NCI-H2227 treated with DMSO at 0.1 percent for 48 hours (cell line): ENCODE measurements at regions not wholly inside any gene's neighbourhood (a gene's known extent, or its start where the extent isn't known, plus 50 kb on each side); places are given as distances from the start of the nearest gene placed in this dataset.
A peak's percentile ranks its signal among the peaks of the same experiment; 100 is the strongest.
"Not testable (repeated sequence)": the region's sequence is repeated elsewhere in the genome, so short reads cannot be mapped to it uniquely, and the experiment has no call there.

Experiments
- DNase-seq: peaks from one replicate; lab custom pipeline; 2025; lab: John Stamatoyannopoulos, UW

GRCh38 chr9:29556746-29557145, 1983.5 kb upstream of the C9orf72 start:
- no peak for DNase-seq

- no peak for DNase-seq
Measured at GRCh38 chr9:29564564-29564963, 1991.3 kb upstream of the C9orf72 start.

- no peak for DNase-seq
Measured at GRCh38 chr9:29575219-29575618, 2001.9 kb upstream of the C9orf72 start.

- DNase-seq: no peak
Measured at GRCh38 chr9:29588361-29588760, 2015.1 kb upstream of the C9orf72 start.

GRCh38 chr9:29609282-29609681, 2036.0 kb upstream of the C9orf72 start:
- DNase-seq: no peak

GRCh38 chr9:29613773-29614172, 2040.5 kb upstream of the C9orf72 start:
- no peak for DNase-seq

GRCh38 chr9:29616844-29617243, 2043.6 kb upstream of the C9orf72 start:
- no peak for DNase-seq

- DNase-seq: no peak
Measured at GRCh38 chr9:29625292-29625731, 2052.0 kb upstream of the C9orf72 start.

GRCh38 chr9:29625931-29626330, 2052.7 kb upstream of the C9orf72 start:
- DNase-seq: no peak

GRCh38 chr9:29628856-29629255, 2055.6 kb upstream of the C9orf72 start:
- DNase-seq: not testable (repeated sequence)

GRCh38 chr9:29637471-29638237, 2064.4 kb upstream of the C9orf72 start:
- no peak for DNase-seq

- DNase-seq: no peak
Measured at GRCh38 chr9:29640507-29640906, 2067.2 kb upstream of the C9orf72 start.

GRCh38 chr9:29644514-29644913, 2071.2 kb upstream of the C9orf72 start:
- no peak for DNase-seq

GRCh38 chr9:29647451-29647850, 2074.2 kb upstream of the C9orf72 start:
- DNase-seq: no peak

- DNase-seq: no peak
Measured at GRCh38 chr9:29648132-29648531, 2074.9 kb upstream of the C9orf72 start.

- no peak for DNase-seq
Measured at GRCh38 chr9:29648601-29649000, 2075.3 kb upstream of the C9orf72 start.

- no peak for DNase-seq
Measured at GRCh38 chr9:29656641-29657406, 2083.5 kb upstream of the C9orf72 start.

- DNase-seq: no peak
Measured at GRCh38 chr9:29657821-29658220, 2084.5 kb upstream of the C9orf72 start.

GRCh38 chr9:29659014-29659413, 2085.7 kb upstream of the C9orf72 start:
- DNase-seq: no peak

- peak; percentile 6 for DNase-seq
Measured at GRCh38 chr9:29659736-29660135, 2086.5 kb upstream of the C9orf72 start.

GRCh38 chr9:29668732-29669131, 2095.5 kb upstream of the C9orf72 start:
- DNase-seq: no peak

- no peak for DNase-seq
Measured at GRCh38 chr9:29669613-29670012, 2096.3 kb upstream of the C9orf72 start.

GRCh38 chr9:29685531-29685930, 2112.2 kb upstream of the C9orf72 start:
- DNase-seq: no peak
